Trophoblast cell (in vitro differentiated cells and primary cell): ENCODE measurements at regions not wholly inside any gene's neighbourhood (a gene's known extent, or its start where the extent isn't known, plus 50 kb on each side); places are given as distances from the start of the nearest gene placed in this dataset.

Experiments
- DNase-seq, 2 donors: peaks; one replicate each; pipeline ENCODE4 v3.0.0-alpha.2; 2016
- H2AFZ ChIP-seq: 2 replicates; pipeline ENCODE4 v1.6.1; 2013; ENCODE audit warnings: low read length, moderate library complexity, mild to moderate bottlenecking; ENCODE audit not compliant: insufficient read depth, poor library complexity
- H2AK5ac ChIP-seq: 2 replicates; pipeline ENCODE4 v1.6.1; 2013; ENCODE audit warnings: mild to moderate bottlenecking, low read length
- H2BK120ac ChIP-seq: 2 replicates; pipeline ENCODE4 v1.6.1; 2013; ENCODE audit warnings: low read length, mild to moderate bottlenecking, moderate library complexity; ENCODE audit not compliant: insufficient read depth, poor library complexity
- H2BK12ac ChIP-seq: 2 replicates; pipeline ENCODE4 v1.6.1; 2013; ENCODE audit warnings: mild to moderate bottlenecking, low read length, moderate library complexity
- H2BK5ac ChIP-seq: 2 replicates; pipeline ENCODE4 v1.6.1; 2013; ENCODE audit warnings: low read length, low read depth, moderate library complexity, mild to moderate bottlenecking; ENCODE audit not compliant: poor library complexity
- H3K14ac ChIP-seq: 2 replicates; pipeline ENCODE4 v1.6.1; 2013; ENCODE audit warnings: mild to moderate bottlenecking, low read length
- H3K18ac ChIP-seq: 2 replicates; pipeline ENCODE4 v1.6.1; 2013; ENCODE audit warnings: mild to moderate bottlenecking, low read length
- H3K23ac ChIP-seq: 2 replicates; pipeline ENCODE4 v1.6.1; 2013; ENCODE audit warnings: low read length
- H3K27ac ChIP-seq: 2 replicates; pipeline ENCODE4 v1.5.1; 2013; ENCODE audit warnings: low read depth, mild to moderate bottlenecking, inconsistent platforms, low read length, moderate library complexity
- H3K27me3 ChIP-seq: 2 replicates; pipeline ENCODE4 v1.6.1; 2013; ENCODE audit warnings: inconsistent platforms, mild to moderate bottlenecking, low read length, moderate library complexity; ENCODE audit not compliant: insufficient read depth
- H3K36me3 ChIP-seq, 2 experiments: 1 replicate in 1 of 2; 2 replicates in 1 of 2; pipeline ENCODE4 v1.6.1; 2013; ENCODE audit warnings: low read length in 2 of 2, mild to moderate bottlenecking in 2 of 2, moderate library complexity in 1 of 2; ENCODE audit not compliant: insufficient read depth in 2 of 2, control insufficient read depth in 1 of 2
- H3K4ac ChIP-seq: 2 replicates; pipeline ENCODE4 v1.6.1; 2013; ENCODE audit warnings: low read depth, mild to moderate bottlenecking, low read length, moderate library complexity
- H3K4me1 ChIP-seq, 2 experiments: 1 replicate in 1 of 2; 2 replicates in 1 of 2; pipeline ENCODE4 v1.6.1; 2013; ENCODE audit warnings: low read length in 2 of 2, mild to moderate bottlenecking in 2 of 2, moderate library complexity in 1 of 2; ENCODE audit not compliant: insufficient read depth in 2 of 2, control insufficient read depth in 1 of 2
- H3K4me2 ChIP-seq: 2 replicates; pipeline ENCODE4 v1.6.1; 2013; ENCODE audit warnings: inconsistent platforms, mild to moderate bottlenecking, low read length, moderate library complexity
- H3K4me3 ChIP-seq: 2 replicates; pipeline ENCODE4 v1.5.1; 2013; ENCODE audit warnings: mild to moderate bottlenecking, low read depth, low read length, inconsistent platforms
- H3K79me1 ChIP-seq: one replicate; pipeline ENCODE4 v1.6.1; 2013; ENCODE audit warnings: low read length
- H3K79me2 ChIP-seq: 2 replicates; pipeline ENCODE4 v1.6.1; 2013; ENCODE audit warnings: low read length, mild to moderate bottlenecking; ENCODE audit not compliant: control insufficient read depth, insufficient read depth, poor library complexity
- H3K9ac ChIP-seq: 2 replicates; pipeline ENCODE4 v1.6.1; 2013; ENCODE audit warnings: mild to moderate bottlenecking, low read length
- H3K9me3 ChIP-seq: 2 replicates; pipeline ENCODE4 v1.6.1; 2013; ENCODE audit warnings: low read depth, mild to moderate bottlenecking, control low read depth, inconsistent platforms, low read length; ENCODE audit not compliant: insufficient read depth
- H4K12ac ChIP-seq: 2 replicates; pipeline ENCODE4 v1.6.1; 2013; ENCODE audit warnings: low read depth, mild to moderate bottlenecking, low read length, moderate library complexity
- H4K8ac ChIP-seq: 2 replicates; pipeline ENCODE4 v1.6.1; 2013; ENCODE audit warnings: low read depth, mild to moderate bottlenecking, low read length, moderate library complexity
- H4K91ac ChIP-seq: one replicate; pipeline ENCODE4 v1.6.1; 2013; ENCODE audit warnings: low read depth, mild to moderate bottlenecking, low read length, moderate library complexity
- WGBS: extraction: QIAGEN DNeasy Blood & Tissue Kit; methylation state at CpG from one replicate; pipeline ENCODE4 v1.1.7; 2013; ENCODE audit warnings: missing lambda C conversion rate; ENCODE audit not compliant: insufficient read length, insufficient coverage; ENCODE audit errors: extremely low coverage; 5-methylcytosine and 5-hydroxymethylcytosine counted together

- no peak overlapping the region for H2BK5ac ChIP-seq
- no peak overlapping the region for H2BK12ac ChIP-seq
- no peak overlapping the region for H4K8ac ChIP-seq
- no peak overlapping the region for H3K18ac ChIP-seq
- H3K4me2 ChIP-seq: no peak overlapping the region
- H4K91ac ChIP-seq: no peak overlapping the region
- no peak overlapping the region for H2BK120ac ChIP-seq
- H4K12ac ChIP-seq: no peak overlapping the region
- H3K27ac ChIP-seq: no peak overlapping the region
- no CpG with 5 or more reads among the region's 8 CpGs for WGBS
- no peaks in the 10 kb centered on the region for H3K27me3 ChIP-seq
- H3K79me1 ChIP-seq: no peaks in the 10 kb centered on the region
- H2AFZ ChIP-seq: no peak overlapping the region
- H3K14ac ChIP-seq: no peak overlapping the region
- H3K9me3 ChIP-seq: no peaks in the 10 kb centered on the region
- DNase-seq: peak; percentile 17 to 92
- H3K4me3 ChIP-seq: no peak overlapping the region
- H3K4ac ChIP-seq: no peak overlapping the region
- H3K79me2 ChIP-seq: no peaks in the 10 kb centered on the region
- H3K23ac ChIP-seq: no peak overlapping the region
- no peaks in the 10 kb centered on the region for H3K36me3 ChIP-seq
- H3K9ac ChIP-seq: no peak overlapping the region
- H2AK5ac ChIP-seq: no peak overlapping the region
- no peaks in the 10 kb centered on the region for H3K4me1 ChIP-seq
Observed at GRCh38 chr2:187842978-187843847, 289.0 kb upstream of the TFPI start.

GRCh38 chr2:187847245-187848208 lies 293.3 kb upstream of the TFPI start:
- no peak overlapping the region for H2BK5ac ChIP-seq
- no peak overlapping the region for H3K23ac ChIP-seq
- no peak overlapping the region for H3K14ac ChIP-seq
- no peaks in the 10 kb centered on the region for H3K79me1 ChIP-seq
- H2BK120ac ChIP-seq: no peak overlapping the region
- no peak overlapping the region for H2AFZ ChIP-seq
- no peak overlapping the region for H3K18ac ChIP-seq
- H3K27ac ChIP-seq: no peak overlapping the region
- no peak overlapping the region for H4K8ac ChIP-seq
- H2AK5ac ChIP-seq: no peak overlapping the region
- H3K9me3 ChIP-seq: no peaks in the 10 kb centered on the region
- DNase-seq: peak; percentile 9 to 50
- no peaks in the 10 kb centered on the region for H3K79me2 ChIP-seq
- no peak overlapping the region for H2BK12ac ChIP-seq
- H3K4me2 ChIP-seq: no peak overlapping the region
- no peak overlapping the region for H3K9ac ChIP-seq
- no peaks in the 10 kb centered on the region for H3K4me1 ChIP-seq
- H3K27me3 ChIP-seq: no peaks in the 10 kb centered on the region
- H3K4me3 ChIP-seq: no peak overlapping the region
- no peak overlapping the region for H3K4ac ChIP-seq
- H4K91ac ChIP-seq: no peak overlapping the region
- H4K12ac ChIP-seq: no peak overlapping the region
- H3K36me3 ChIP-seq: no peaks in the 10 kb centered on the region
- no CpG with 5 or more reads among the region's 1 CpG for WGBS

- no peak overlapping the region for H3K27ac ChIP-seq
- H3K14ac ChIP-seq: no peak overlapping the region
- WGBS: no CpG with 5 or more reads among the region's 5 CpGs
- H3K4ac ChIP-seq: no peak overlapping the region
- H2BK120ac ChIP-seq: no peak overlapping the region
- H3K79me2 ChIP-seq: no peaks in the 10 kb centered on the region
- H3K4me1 ChIP-seq: no peaks in the 10 kb centered on the region
- no peak overlapping the region for H2AK5ac ChIP-seq
- H3K18ac ChIP-seq: no peak overlapping the region
- no peaks in the 10 kb centered on the region for H3K9me3 ChIP-seq
- H2BK5ac ChIP-seq: no peak overlapping the region
- H2AFZ ChIP-seq: no peak overlapping the region
- no peaks in the 10 kb centered on the region for H3K27me3 ChIP-seq
- H4K91ac ChIP-seq: no peak overlapping the region
- no peak overlapping the region for H4K12ac ChIP-seq
- no peaks in the 10 kb centered on the region for H3K79me1 ChIP-seq
- H3K4me2 ChIP-seq: no peak overlapping the region
- no peak overlapping the region for H4K8ac ChIP-seq
- H3K4me3 ChIP-seq: no peak overlapping the region
- H2BK12ac ChIP-seq: no peak overlapping the region
- H3K23ac ChIP-seq: no peak overlapping the region
- H3K9ac ChIP-seq: no peak overlapping the region
- H3K36me3 ChIP-seq: no peaks in the 10 kb centered on the region
- DNase-seq: no peak
Observed at GRCh38 chr2:187851955-187852561, 297.8 kb upstream of the TFPI start.

- no peak overlapping the region for H4K91ac ChIP-seq
- no peak overlapping the region for H3K4ac ChIP-seq
- no peak overlapping the region for H3K18ac ChIP-seq
- H3K4me3 ChIP-seq: no peak overlapping the region
- no peaks in the 10 kb centered on the region for H3K9me3 ChIP-seq
- no peak overlapping the region for H3K27ac ChIP-seq
- H2BK120ac ChIP-seq: no peak overlapping the region
- no peak overlapping the region for H4K8ac ChIP-seq
- no peaks in the 10 kb centered on the region for H3K4me1 ChIP-seq
- no peak for DNase-seq
- no peak overlapping the region for H3K23ac ChIP-seq
- H4K12ac ChIP-seq: no peak overlapping the region
- H2AK5ac ChIP-seq: no peak overlapping the region
- no peak overlapping the region for H3K14ac ChIP-seq
- no peaks in the 10 kb centered on the region for H3K36me3 ChIP-seq
- no peak overlapping the region for H2BK5ac ChIP-seq
- H3K79me1 ChIP-seq: no peaks in the 10 kb centered on the region
- no peak overlapping the region for H3K4me2 ChIP-seq
- H3K9ac ChIP-seq: no peak overlapping the region
- no peaks in the 10 kb centered on the region for H3K79me2 ChIP-seq
- no peak overlapping the region for H2BK12ac ChIP-seq
- no peak overlapping the region for H2AFZ ChIP-seq
- WGBS: no CpG with 5 or more reads among the region's 1 CpG
- no peaks in the 10 kb centered on the region for H3K27me3 ChIP-seq
Observed at GRCh38 chr2:187853381-187853791, 299.2 kb upstream of the TFPI start.
